Choroid plexus epithelial cell (primary cell): ENCODE measurements at regions not wholly inside any gene's neighbourhood (a gene's known extent, or its start where the extent isn't known, plus 50 kb on each side); places are given as distances from the start of the nearest gene placed in this dataset.
A peak's percentile ranks its signal among the peaks of the same experiment; 100 is the strongest.

Experiments
- DNase-seq: peaks from one replicate; pipeline ENCODE4 v3.0.0-alpha.2; 2010; ENCODE audit warnings: low read depth
- H3K4me3 ChIP-seq: 2 replicates; pipeline ENCODE4 v1.5.1; 2011; ENCODE audit warnings: low read depth, mild to moderate bottlenecking, control low read depth, low read length, moderate library complexity
- CTCF ChIP-seq: conservative IDR thresholded peaks from 2 replicates; pipeline ENCODE4 v1.5.1; 2011; ENCODE audit warnings: low read depth, mild to moderate bottlenecking, control low read depth, inconsistent platforms, low read length, moderate library complexity

- no peak overlapping the region for H3K4me3 ChIP-seq
- no peak for TF ChIP-seq CTCF
- DNase-seq: no peak
These were observed 127.3 kb upstream of the RALGAPA2 start for GRCh38 chr20:20839771-20840170.

GRCh38 chr20:20837574-20838021 is 125.2 kb upstream of the RALGAPA2 start:
- H3K4me3 ChIP-seq: no peak overlapping the region
- peak; percentile 84 for TF ChIP-seq CTCF
- DNase-seq: peak; percentile 69

GRCh38 chr20:20836836-20837235 is 124.4 kb upstream of the RALGAPA2 start:
- no peak for DNase-seq
- no peak overlapping the region for H3K4me3 ChIP-seq
- TF ChIP-seq CTCF: no peak

- TF ChIP-seq CTCF: no peak
- no peak overlapping the region for H3K4me3 ChIP-seq
- DNase-seq: no peak
These were observed 123.5 kb upstream of the RALGAPA2 start for GRCh38 chr20:20835897-20836296.

GRCh38 chr20:20834008-20834407 is 121.6 kb upstream of the RALGAPA2 start:
- H3K4me3 ChIP-seq: no peak overlapping the region
- TF ChIP-seq CTCF: no peak
- no peak for DNase-seq

GRCh38 chr20:20832715-20833114 is 120.3 kb upstream of the RALGAPA2 start:
- TF ChIP-seq CTCF: no peak

GRCh38 chr20:20831794-20832193 is 119.3 kb upstream of the RALGAPA2 start:
- H3K4me3 ChIP-seq: no peak overlapping the region
- DNase-seq: no peak
- TF ChIP-seq CTCF: no peak

More at GRCh38 chr20:20832715-20833114, 120.3 kb upstream of the RALGAPA2 start:
- no peak overlapping the region for H3K4me3 ChIP-seq
- no peak for DNase-seq
